K562 (cell line): ENCODE measurements at regions not wholly inside any gene's neighbourhood (a gene's known extent, or its start where the extent isn't known, plus 50 kb on each side); places are given as distances from the start of the nearest gene placed in this dataset.

Experiments used
- HNRNPK ChIP-seq: fragments of 200-400 bp; formaldehyde crosslinking; IDR thresholded peaks from one replicate; pipeline ENCODE4 v1.6.1; 2018; ENCODE audit warnings: mild to moderate bottlenecking, low read depth, low read length; ENCODE audit not compliant: poor library complexity, severe bottlenecking
- KLF1 ChIP-seq: fragments of 450-650 bp; IDR thresholded peaks from 2 replicates; pipeline ENCODE4 v1.6.1; 2016; ENCODE audit warnings: missing genetic modification characterization, missing compliant biosample characterization
- KLF16 ChIP-seq: IDR thresholded peaks from 2 replicates; pipeline ENCODE4 v1.6.1; 2016; ENCODE audit warnings: antibody characterized with exemption
- MCM3 ChIP-seq: fragments of 450-650 bp; IDR thresholded peaks from 2 replicates; pipeline ENCODE4 v1.6.1; 2016
- MTA3 ChIP-seq: fragments of 450-650 bp; formaldehyde crosslinking; IDR thresholded peaks from 2 replicates; pipeline ENCODE4 v1.6.1; 2017; ENCODE audit warnings: mild to moderate bottlenecking, borderline replicate concordance
- NFYB ChIP-seq: IDR thresholded peaks from 2 replicates; pipeline ENCODE4 v1.6.1; 2011; ENCODE audit warnings: mild to moderate bottlenecking, moderate library complexity; ENCODE audit not compliant: insufficient read length; ENCODE audit errors: extremely low read depth
- PCBP1 ChIP-seq: fragments of 200-400 bp; formaldehyde crosslinking; IDR thresholded peaks from 2 replicates; pipeline ENCODE4 v1.6.1; 2018; ENCODE audit warnings: mild to moderate bottlenecking, low read depth, low read length; ENCODE audit not compliant: poor library complexity, severe bottlenecking
- PHTF2 ChIP-seq: fragments of 250-450 bp; sonication (Bioruptor Pico); IDR thresholded peaks from 2 replicates; pipeline ENCODE4 v1.5.0; 2021; ENCODE audit warnings: mild to moderate bottlenecking
- SIX5 ChIP-seq, 2 experiments: IDR thresholded peaks; 2 replicates each; pipeline ENCODE4 v1.6.1; 2011; ENCODE audit warnings: low read length in 2 of 2, borderline replicate concordance in 1 of 2, low read depth in 1 of 2, mild to moderate bottlenecking in 1 of 2, moderate library complexity in 1 of 2; ENCODE audit not compliant: insufficient read depth in 1 of 2
- SNIP1 ChIP-seq: fragments of 450-650 bp; IDR thresholded peaks from 2 replicates; pipeline ENCODE4 v1.7.1; 2017; ENCODE audit warnings: low read depth, mild to moderate bottlenecking
- TRIM28 ChIP-seq: fragments of 450-650 bp; IDR thresholded peaks from 2 replicates; pipeline ENCODE4 v1.6.1; 2017
- ZFP30 ChIP-seq: fragments of 250-450 bp; sonication (Bioruptor Pico); IDR thresholded peaks from 2 replicates; pipeline ENCODE4 v1.8.0; 2022; ENCODE audit warnings: moderate library complexity, mild to moderate bottlenecking, inconsistent platforms, borderline replicate concordance
- ZNF3 ChIP-seq: fragments of 250-450 bp; sonication (Bioruptor Pico); IDR thresholded peaks from 2 replicates; pipeline ENCODE4 v1.5.0; 2021; ENCODE audit warnings: mild to moderate bottlenecking, moderate library complexity
- ZNF384 ChIP-seq: IDR thresholded peaks from 2 replicates; pipeline ENCODE4 v1.6.1; 2012; ENCODE audit warnings: low read depth, low read length, improper control_type of control experiment
- ZNF431 ChIP-seq: sonication (generic); formaldehyde crosslinking; IDR thresholded peaks from 2 replicates; pipeline ENCODE4 v1.8.0; 2022; ENCODE audit warnings: mild to moderate bottlenecking, missing genetic modification reagents
- ZNF584 ChIP-seq: fragments of 200-800 bp; sonication (Bioruptor generic); IDR thresholded peaks from 2 replicates; pipeline ENCODE4 v1.6.1; 2016; ENCODE audit warnings: low read depth, mild to moderate bottlenecking, missing genetic modification characterization, missing compliant biosample characterization
- TF ChIP-seq, protein P1 (sequence below): fragments of 250-450 bp; sonication (Bioruptor Pico); IDR thresholded peaks from 2 replicates; pipeline ENCODE4 v1.5.0; 2021; ENCODE audit warnings: mild to moderate bottlenecking, moderate library complexity
- TF ChIP-seq, protein P2 (sequence below): fragments of 250-450 bp; sonication (Bioruptor Pico); IDR thresholded peaks from 2 replicates; pipeline ENCODE4 v1.5.0; 2021
- TF ChIP-seq, protein P3 (sequence below): sonication (generic); formaldehyde crosslinking; IDR thresholded peaks from 2 replicates; pipeline ENCODE4 v1.8.0; 2022; ENCODE audit warnings: mild to moderate bottlenecking, missing genetic modification reagents
- TF ChIP-seq, protein P4 (sequence below): fragments of 250-450 bp; sonication (Bioruptor Pico); IDR thresholded peaks from 2 replicates; pipeline ENCODE4 v1.8.0; 2021; ENCODE audit warnings: moderate library complexity, mild to moderate bottlenecking, inconsistent platforms
- TF ChIP-seq, protein P5 (sequence below), 2 experiments: fragments of 450-650 bp in 1 of 2; IDR thresholded peaks; 2 replicates each; pipeline ENCODE4 v1.6.1; 2011 to 2017; ENCODE audit warnings: low read depth in 2 of 2, antibody characterized with exemption in 1 of 2, borderline replicate concordance in 1 of 2, low read length in 1 of 2, mild to moderate bottlenecking in 1 of 2, mixed read lengths in 1 of 2; ENCODE audit not compliant: control insufficient read depth in 1 of 2

DNA sequence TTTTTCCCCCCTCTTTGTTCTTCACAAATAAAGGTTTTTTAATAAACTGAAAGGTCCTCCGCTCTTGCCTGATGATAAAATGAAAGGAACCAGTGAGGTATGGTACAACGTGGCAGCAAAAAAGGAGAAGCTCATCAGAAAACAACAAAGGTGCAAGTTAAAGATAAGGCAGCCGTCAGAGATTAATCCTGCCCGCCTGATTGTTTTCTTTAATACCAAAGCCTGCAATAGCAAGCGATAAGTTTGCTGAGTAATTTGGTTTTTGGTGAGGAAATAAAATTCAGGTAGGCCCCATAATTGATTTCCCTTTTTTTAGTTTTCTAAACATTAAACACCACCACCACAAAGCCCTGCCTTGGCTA, 177.9 kb downstream of the MBOAT1 start (continued):
- TF ChIP-seq, protein P1, sequence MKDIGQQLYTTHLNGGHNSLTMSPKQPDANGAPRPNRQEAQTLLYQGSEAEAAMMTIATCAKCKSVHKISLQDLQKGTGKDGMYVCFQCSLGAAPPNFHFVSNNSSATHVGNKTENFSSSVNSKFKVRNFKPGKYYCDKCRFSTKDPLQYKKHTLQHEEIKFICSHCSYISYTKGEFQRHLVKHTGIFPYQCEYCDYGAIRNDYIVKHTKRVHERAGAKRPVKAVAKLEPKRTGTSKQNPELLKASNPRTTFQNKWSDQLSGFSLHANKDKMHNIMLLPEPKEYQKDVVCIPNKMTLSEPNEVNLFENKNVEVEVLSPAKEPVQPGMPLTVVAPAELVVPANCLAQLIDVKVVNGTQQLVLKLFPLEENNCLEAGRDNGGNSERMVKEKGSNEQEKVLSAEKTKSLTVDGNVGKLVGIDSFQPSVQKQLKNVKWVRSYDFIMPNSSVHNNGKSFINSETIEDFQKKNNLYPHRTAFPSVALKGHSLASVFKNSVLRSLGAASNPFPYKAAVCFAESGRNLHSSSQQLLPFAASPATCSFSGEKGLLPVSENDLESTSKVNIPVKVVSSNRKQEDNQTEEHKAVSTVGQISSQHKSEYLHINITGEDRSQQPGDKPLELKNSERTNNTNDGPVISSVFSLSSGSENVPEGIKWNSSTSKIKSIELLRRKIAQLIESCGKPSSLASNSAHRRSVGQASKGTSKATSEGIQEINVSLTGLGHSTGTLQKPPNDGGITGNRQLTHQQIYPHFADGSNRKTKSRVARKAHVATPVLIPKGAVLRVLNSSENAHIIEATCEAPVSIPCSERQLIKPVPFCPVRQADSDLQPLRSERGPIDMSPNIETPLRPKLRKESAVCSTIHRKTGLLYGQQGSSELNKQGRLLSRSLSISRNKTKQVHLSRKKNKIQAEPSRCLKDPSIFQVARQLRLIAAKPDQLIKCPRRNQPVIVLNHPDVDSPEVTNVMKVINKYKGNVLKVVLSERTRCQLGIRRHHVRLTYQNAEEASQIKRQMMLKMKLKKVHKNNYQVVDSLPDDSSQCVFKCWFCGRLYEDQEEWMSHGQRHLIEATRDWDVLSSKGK (CRISPR knock-in tag), result no peak
- TF ChIP-seq, protein P2, sequence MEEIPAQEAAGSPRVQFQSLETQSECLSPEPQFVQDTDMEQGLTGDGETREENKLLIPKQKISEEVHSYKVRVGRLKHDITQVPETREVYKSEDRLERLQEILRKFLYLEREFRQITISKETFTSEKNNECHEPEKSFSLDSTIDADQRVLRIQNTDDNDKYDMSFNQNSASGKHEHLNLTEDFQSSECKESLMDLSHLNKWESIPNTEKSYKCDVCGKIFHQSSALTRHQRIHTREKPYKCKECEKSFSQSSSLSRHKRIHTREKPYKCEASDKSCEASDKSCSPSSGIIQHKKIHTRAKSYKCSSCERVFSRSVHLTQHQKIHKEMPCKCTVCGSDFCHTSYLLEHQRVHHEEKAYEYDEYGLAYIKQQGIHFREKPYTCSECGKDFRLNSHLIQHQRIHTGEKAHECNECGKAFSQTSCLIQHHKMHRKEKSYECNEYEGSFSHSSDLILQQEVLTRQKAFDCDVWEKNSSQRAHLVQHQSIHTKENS (CRISPR knock-in tag), result no peak
- TF ChIP-seq, protein P3, sequence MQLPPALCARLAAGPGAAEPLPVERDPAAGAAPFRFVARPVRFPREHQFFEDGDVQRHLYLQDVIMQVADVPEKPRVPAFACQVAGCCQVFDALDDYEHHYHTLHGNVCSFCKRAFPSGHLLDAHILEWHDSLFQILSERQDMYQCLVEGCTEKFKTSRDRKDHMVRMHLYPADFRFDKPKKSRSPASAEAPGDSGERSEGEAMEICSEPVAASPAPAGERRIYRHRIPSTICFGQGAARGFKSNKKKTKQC (CRISPR knock-in tag), result no peak
- TF ChIP-seq NFYB, result no peak
- no peak for TF ChIP-seq SIX5 (IDR thresholded peaks at IDR 0.05; ENCODE audit: borderline replicate concordance in 1 of 2, insufficient read depth in 1 of 2, low read depth in 1 of 2, low read length in 2 of 2)
- no peak for TF ChIP-seq SNIP1
- TF ChIP-seq TRIM28, result no peak
- TF ChIP-seq, protein P4, sequence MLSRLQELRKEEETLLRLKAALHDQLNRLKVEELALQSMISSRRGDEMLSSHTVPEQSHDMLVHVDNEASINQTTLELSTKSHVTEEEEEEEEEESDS (CRISPR knock-in tag), result no peak
- TF ChIP-seq ZNF384, result no peak
- TF ChIP-seq PCBP1, result no peak
- no peak for TF ChIP-seq ZNF3 (CRISPR knock-in tag)
- no peak for TF ChIP-seq MCM3
- TF ChIP-seq PHTF2 (CRISPR knock-in tag), result no peak
- TF ChIP-seq, protein P5, sequence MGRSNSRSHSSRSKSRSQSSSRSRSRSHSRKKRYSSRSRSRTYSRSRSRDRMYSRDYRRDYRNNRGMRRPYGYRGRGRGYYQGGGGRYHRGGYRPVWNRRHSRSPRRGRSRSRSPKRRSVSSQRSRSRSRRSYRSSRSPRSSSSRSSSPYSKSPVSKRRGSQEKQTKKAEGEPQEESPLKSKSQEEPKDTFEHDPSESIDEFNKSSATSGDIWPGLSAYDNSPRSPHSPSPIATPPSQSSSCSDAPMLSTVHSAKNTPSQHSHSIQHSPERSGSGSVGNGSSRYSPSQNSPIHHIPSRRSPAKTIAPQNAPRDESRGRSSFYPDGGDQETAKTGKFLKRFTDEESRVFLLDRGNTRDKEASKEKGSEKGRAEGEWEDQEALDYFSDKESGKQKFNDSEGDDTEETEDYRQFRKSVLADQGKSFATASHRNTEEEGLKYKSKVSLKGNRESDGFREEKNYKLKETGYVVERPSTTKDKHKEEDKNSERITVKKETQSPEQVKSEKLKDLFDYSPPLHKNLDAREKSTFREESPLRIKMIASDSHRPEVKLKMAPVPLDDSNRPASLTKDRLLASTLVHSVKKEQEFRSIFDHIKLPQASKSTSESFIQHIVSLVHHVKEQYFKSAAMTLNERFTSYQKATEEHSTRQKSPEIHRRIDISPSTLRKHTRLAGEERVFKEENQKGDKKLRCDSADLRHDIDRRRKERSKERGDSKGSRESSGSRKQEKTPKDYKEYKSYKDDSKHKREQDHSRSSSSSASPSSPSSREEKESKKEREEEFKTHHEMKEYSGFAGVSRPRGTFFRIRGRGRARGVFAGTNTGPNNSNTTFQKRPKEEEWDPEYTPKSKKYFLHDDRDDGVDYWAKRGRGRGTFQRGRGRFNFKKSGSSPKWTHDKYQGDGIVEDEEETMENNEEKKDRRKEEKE (IDR thresholded peaks at IDR 0.05; ENCODE audit: borderline replicate concordance in 1 of 2, control insufficient read depth in 1 of 2, low read depth in 2 of 2, low read length in 1 of 2), result no peak
- no peak for TF ChIP-seq ZNF431 (CRISPR knock-in tag)
- no peak for TF ChIP-seq MTA3
- TF ChIP-seq KLF1 (tag), result no peak
- TF ChIP-seq ZNF584 (CRISPR knock-in tag), result no peak
- TF ChIP-seq KLF16, result peak; percentile 80; the same call in 1 of the 2 replicates
- no peak for TF ChIP-seq ZFP30 (CRISPR knock-in tag)
- TF ChIP-seq HNRNPK, result no peak
